Activated T-helper 17 cell treated with anti-CD3 and anti-CD28 coated beads, Interleukin-2, amount 50 U/mL, for 72 hours (primary cell): ENCODE measurements at regions not wholly inside any gene's neighbourhood (a gene's known extent, or its start where the extent isn't known, plus 50 kb on each side); places are given as distances from the start of the nearest gene placed in this dataset.

ENCODE experiments used
- ATAC-seq: fragments of 150-1000 bp; cut with Tn5 transposase; replicated peaks from 2 replicates; pipeline ENCODE4 v1.10.0; 2021; ENCODE audit warnings: mild to moderate bottlenecking, moderate library complexity
- H3K27ac Mint-ChIP-seq: one replicate; pipeline ENCODE4 v1.8.0; 2022; ENCODE audit warnings: mixed read lengths
- H3K27me3 Mint-ChIP-seq: one replicate; pipeline ENCODE4 v1.8.0; 2022; ENCODE audit warnings: mixed read lengths
- H3K36me3 Mint-ChIP-seq: one replicate; pipeline ENCODE4 v1.8.0; 2022; ENCODE audit warnings: low read depth, mild to moderate bottlenecking, mixed read lengths
- H3K4me1 Mint-ChIP-seq: one replicate; pipeline ENCODE4 v1.8.0; 2022; ENCODE audit warnings: mixed read lengths
- H3K4me3 Mint-ChIP-seq: one replicate; pipeline ENCODE4 v1.8.0; 2022; ENCODE audit warnings: mild to moderate bottlenecking, mixed read lengths
- H3K9me3 Mint-ChIP-seq: one replicate; pipeline ENCODE4 v1.8.0; 2022; ENCODE audit warnings: mixed read lengths

DNA sequence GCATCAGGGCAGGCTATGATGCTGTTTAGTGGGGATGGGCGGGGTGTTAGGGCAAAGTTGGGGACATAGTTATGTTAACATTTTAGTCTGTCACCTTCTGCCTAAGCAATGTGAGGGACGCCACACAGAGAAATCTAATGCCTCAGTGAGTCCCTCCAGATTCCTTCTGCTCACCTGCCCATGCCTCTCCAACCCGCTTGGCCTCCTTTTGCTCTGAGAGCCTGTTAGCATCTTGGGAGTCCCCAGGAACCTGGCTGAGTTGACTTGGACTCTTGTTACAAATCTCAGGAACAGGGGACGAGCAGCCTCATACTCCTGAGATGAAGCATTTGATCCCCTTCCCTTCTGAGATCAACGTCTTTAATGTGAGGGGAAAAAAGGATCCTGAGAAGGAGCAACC is 336.8 kb downstream of the CCSER2 start:
- Mint-ChIP-seq H3K9me3 (no peaks in the 10 kb centered on the region), H3K27ac (no peak overlapping the region), H3K36me3 (no peaks in the 10 kb centered on the region), H3K4me3 (no peak overlapping the region), H3K4me1 (no peaks in the 10 kb centered on the region), H3K27me3 (peaks cover 10% of the 10 kb centered on the region)
- no peak for ATAC-seq

DNA sequence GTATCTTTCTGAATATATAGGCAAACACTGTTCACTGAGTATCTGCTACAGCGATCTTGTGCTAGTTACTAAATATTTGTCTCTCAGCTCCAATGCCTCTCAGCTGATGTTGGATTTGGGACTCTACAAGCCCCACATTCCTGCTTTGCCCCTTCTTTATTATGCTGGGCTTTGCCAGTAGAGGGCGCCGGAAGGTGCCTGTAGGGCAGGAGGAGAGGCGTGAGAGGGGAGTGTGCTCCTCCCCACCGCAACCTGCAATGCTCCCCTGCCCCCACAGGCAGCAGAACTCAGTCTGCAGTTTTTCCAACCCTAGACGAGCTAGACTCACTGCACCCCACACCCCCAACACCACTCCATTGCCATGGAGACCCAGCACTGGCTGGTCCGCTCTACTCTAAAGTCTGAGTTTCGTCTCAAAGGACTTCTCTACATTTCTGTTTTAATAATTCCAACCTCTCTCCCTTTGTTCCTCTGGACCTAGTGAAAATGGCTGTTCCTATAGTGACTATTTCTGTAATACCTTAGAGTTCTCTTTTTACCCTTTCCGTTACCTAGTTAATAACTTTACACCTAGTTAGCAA is 337.6 kb downstream of the CCSER2 start:
- H3K4me1 Mint-ChIP-seq, result no peaks in the 10 kb centered on the region
- no peak for ATAC-seq
- peaks cover 9% of the 10 kb centered on the region for H3K27me3 Mint-ChIP-seq
- H3K36me3 Mint-ChIP-seq, result no peaks in the 10 kb centered on the region
- H3K27ac Mint-ChIP-seq, result no peak overlapping the region
- no peak overlapping the region for H3K4me3 Mint-ChIP-seq
- H3K9me3 Mint-ChIP-seq, result no peaks in the 10 kb centered on the region

DNA sequence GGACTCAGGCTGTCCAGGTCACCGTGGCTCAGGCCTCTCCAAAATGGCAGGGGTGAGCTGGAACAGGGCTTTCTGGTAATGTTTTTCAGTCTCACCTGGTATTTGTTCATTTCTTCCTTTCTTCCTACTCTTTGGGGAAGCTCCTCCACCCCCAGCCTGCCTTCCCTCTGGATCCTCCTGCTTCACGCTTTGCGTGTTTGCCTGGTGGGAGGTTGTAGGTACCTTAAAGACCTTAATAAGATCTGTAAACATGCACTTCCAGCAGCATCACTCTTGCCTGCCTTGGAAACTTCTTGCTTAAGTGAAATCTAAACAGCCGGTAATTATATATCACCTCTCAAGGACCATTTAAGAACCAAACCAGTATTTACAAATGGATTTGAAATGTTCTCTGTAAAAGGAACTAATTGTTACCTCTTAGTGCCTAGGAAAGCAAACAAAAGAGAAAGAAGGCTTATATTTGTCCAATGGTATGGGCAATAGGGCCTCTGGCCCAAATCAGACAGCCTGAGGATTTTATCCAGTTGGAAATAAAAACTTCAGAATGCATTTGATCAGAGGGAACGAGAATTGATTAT is 339.9 kb downstream of the CCSER2 start:
- Mint-ChIP-seq H3K4me1 (no peaks in the 10 kb centered on the region), H3K4me3 (no peak overlapping the region), H3K27me3 (peaks cover 9% of the 10 kb centered on the region), H3K9me3 (no peaks in the 10 kb centered on the region), H3K36me3 (no peaks in the 10 kb centered on the region), H3K27ac (no peak overlapping the region)
- no peak for ATAC-seq

DNA sequence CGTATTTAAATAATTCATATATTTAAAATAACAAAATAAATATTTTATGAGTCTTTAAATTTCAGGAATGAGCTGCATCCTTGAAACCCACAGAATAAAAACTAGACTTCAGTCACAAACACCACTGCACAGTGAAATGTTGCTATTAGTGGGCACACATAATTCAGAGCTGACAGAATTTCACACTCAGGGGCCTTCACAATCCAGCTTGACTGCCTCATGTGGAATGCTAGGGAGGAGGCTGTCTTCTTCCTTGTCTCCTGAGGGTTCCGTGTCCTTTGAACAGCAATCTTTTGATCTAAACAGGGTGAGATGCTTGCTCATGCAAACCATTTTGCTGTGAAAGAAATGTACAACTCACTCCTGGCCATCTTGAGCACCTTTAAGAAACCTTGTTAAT is 346.7 kb downstream of the CCSER2 start:
- no peak for ATAC-seq
- Mint-ChIP-seq H3K4me3 (no peak overlapping the region), H3K9me3 (no peaks in the 10 kb centered on the region), H3K4me1 (no peaks in the 10 kb centered on the region), H3K27me3 (peaks cover 3% of the 10 kb centered on the region), H3K27ac (no peak overlapping the region), H3K36me3 (no peaks in the 10 kb centered on the region)

DNA sequence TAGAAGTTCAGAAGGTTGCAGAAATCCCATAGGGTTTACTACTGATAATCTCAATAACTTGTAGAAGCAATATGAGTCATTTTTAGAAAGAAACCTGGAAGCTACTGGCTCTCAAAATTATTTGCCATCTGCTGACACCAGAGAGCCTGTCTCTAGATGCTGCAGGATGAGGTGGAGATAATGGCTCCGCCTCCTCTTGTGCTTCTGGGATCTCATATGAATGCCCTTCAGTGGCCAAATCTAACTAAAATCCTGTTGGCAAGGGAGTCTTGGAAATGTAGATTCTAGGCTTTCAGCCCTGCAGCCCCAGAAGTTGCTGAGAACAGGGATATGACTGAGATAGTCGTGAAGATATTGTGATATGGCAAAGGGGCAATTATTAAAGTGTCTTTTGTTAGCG is 348.1 kb downstream of the CCSER2 start:
- peaks cover 3% of the 10 kb centered on the region for H3K27me3 Mint-ChIP-seq
- no peaks in the 10 kb centered on the region for H3K36me3 Mint-ChIP-seq
- no peak overlapping the region for H3K4me3 Mint-ChIP-seq

DNA sequence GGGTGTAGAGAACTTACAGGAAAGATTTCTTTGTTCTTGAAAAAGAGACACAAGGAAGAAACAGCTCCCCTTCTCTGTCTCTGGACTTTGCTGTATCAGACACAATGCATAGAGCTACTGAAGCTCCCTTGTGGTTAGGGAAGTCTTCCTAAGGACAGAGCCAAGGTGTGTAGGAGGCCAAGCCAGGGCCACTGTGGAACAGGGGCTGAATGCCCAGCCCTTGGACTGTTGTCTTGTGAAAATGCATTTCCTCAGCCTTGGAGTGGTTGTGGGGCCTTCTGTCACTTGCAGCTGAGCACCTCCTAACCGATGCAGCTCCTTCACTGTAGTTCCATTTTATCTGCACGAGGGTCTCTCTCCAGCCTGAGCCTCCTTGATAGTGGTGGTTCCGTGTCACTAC is 353.4 kb downstream of the CCSER2 start:
- Mint-ChIP-seq H3K4me1 (no peaks in the 10 kb centered on the region), H3K27me3 (peaks cover 8% of the 10 kb centered on the region), H3K9me3 (no peaks in the 10 kb centered on the region), H3K36me3 (no peaks in the 10 kb centered on the region), H3K4me3 (no peak overlapping the region), H3K27ac (no peak overlapping the region)
- no peak for ATAC-seq

More for the DNA sequence above, 348.1 kb downstream of the CCSER2 start:
- Mint-ChIP-seq H3K27ac (no peak overlapping the region), H3K9me3 (no peaks in the 10 kb centered on the region), H3K4me1 (no peaks in the 10 kb centered on the region)
- no peak for ATAC-seq

DNA sequence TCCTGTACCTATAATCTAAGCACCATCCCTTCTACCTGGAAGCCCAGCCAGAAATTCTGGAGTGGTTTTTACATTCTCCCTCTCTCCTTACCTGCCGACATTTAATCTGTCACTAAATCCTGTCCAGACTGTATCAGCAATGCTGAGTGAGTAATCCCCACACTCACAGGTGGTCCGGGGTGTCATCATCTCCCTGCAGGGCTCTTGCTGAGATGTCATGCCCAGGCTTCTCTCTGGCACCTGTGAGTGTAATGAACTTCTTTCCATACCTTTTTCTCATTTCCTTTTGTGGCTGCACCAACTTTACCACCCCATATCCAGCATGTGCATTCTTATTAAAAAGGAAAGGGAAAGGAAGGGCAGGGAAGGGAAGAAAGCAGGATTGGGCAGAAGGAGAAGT is 355.2 kb downstream of the CCSER2 start:
- Mint-ChIP-seq H3K27ac (no peak overlapping the region), H3K4me3 (no peak overlapping the region), H3K27me3 (peaks cover 8% of the 10 kb centered on the region), H3K4me1 (no peaks in the 10 kb centered on the region), H3K36me3 (no peaks in the 10 kb centered on the region), H3K9me3 (no peaks in the 10 kb centered on the region)
- ATAC-seq, result no peak

DNA sequence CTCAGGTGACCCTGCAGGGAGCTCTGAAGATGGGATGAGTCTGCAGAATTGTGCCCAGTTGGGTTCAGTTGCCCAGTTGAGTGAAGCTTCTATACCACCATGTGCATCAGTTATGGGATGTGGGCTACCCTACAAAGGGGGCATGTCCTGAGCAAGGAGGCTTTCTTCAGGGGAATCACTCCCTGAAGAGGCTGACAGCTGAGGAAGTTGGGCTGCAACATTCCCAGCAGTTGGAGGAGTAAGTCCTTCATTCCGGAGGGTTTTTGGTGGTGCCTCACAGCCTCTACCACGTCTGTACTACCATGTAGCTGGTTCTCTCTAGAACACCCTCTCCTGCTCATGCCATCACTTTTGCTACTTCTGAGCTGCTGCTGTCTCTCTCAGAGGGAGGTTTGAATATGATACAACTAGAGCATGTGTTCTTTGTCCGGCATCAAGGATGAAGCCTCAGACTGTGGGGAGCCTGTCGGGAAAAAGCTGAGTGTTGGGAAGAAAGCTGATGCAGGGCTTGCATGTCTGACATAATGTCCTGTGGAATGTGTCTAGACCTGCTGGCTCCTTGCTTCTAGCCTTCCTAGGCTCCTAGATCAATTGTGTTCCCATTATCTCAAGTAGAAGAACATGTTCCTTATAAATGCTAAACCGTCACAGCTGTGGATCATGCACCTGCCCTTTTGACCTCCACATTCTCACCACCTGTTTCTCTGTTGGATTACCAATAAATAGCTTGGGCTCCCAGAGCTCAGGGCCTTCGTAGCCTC is 355.8 kb downstream of the CCSER2 start:
- Mint-ChIP-seq H3K4me3 (no peak overlapping the region), H3K27me3 (peaks cover 8% of the 10 kb centered on the region), H3K27ac (no peak overlapping the region), H3K36me3 (no peaks in the 10 kb centered on the region), H3K4me1 (no peaks in the 10 kb centered on the region), H3K9me3 (no peaks in the 10 kb centered on the region)
- no peak for ATAC-seq

DNA sequence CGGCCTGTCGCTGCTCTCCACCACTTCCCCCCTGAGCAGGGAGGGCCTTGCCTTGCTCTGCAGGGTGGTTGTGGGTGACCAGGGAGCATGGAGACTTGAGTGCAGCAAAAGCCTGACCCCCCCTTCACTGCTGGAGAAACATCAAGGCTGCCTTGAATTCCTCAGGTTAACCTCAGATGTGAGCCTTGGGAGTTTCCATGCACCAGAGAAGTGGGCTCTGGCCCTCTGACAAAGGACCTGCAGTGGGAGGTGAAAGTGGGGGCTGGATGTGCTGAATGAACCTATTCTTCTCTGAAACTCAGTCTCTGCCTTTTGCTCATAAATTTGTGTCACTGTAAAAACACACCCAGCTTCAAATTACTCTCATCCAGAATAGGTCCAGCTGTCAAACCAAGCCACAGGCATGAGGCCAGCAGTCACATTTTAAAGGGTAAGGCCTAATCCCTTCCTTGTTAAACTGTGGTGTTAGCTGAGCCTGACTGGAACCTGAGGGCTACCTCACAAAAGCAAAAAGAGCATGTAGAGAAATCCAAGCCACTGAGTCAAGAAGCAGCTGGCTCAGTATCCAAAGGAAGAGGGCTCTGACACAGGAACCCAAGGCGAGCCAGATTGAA is 356.8 kb downstream of the CCSER2 start:
- H3K27me3 Mint-ChIP-seq, result peaks cover 8% of the 10 kb centered on the region
- no peak for ATAC-seq
- H3K9me3 Mint-ChIP-seq, result no peaks in the 10 kb centered on the region
- H3K36me3 Mint-ChIP-seq, result no peaks in the 10 kb centered on the region
- no peak overlapping the region for H3K4me3 Mint-ChIP-seq
- H3K27ac Mint-ChIP-seq, result no peak overlapping the region
- no peaks in the 10 kb centered on the region for H3K4me1 Mint-ChIP-seq

DNA sequence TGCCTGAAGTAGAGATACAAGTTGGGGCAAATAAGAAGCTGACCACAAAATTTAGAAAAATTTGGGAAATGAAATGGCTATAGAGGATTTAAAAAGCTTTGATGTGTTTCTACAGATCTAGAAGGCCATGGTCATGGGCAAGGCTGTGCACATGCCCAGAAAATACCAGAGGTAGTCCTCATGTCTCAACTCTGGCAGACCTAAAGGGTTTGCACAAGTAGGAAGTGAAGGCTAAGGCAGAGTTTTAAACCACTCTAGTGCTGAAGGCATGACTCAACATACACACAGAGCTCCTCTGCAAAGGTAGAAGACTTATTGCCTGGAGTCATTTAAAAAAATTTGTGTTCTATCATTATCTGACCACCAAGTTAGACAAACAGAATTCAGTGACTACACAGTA is 364.6 kb downstream of the CCSER2 start:
- Mint-ChIP-seq H3K4me1 (no peaks in the 10 kb centered on the region), H3K36me3 (no peaks in the 10 kb centered on the region), H3K27me3 (no peaks in the 10 kb centered on the region), H3K9me3 (no peaks in the 10 kb centered on the region), H3K27ac (no peak overlapping the region), H3K4me3 (no peak overlapping the region)
- no peak for ATAC-seq

DNA sequence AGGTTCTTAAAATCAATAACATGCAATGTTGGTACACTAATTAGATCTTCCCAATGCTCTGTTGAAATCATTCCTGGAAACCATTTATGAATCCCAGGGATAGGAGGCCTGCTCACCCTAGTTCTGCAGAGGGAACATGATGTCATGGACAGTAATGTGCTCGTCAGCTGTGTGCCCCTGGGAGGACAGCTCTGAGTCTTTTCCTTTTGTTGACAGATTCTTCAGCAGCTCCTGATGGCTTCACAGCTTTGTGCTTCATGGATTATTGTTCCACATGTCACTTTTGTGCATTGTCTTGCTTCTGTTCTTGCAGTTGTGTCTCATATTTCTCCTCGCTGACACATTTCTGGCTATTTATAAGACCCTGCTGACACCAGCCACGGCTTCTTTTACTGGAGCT is 367.5 kb downstream of the CCSER2 start:
- no peak overlapping the region for H3K4me3 Mint-ChIP-seq
- no peak overlapping the region for H3K27ac Mint-ChIP-seq
- ATAC-seq, result no peak
- no peaks in the 10 kb centered on the region for H3K9me3 Mint-ChIP-seq
- no peaks in the 10 kb centered on the region for H3K36me3 Mint-ChIP-seq
- H3K4me1 Mint-ChIP-seq, result no peaks in the 10 kb centered on the region
- H3K27me3 Mint-ChIP-seq, result peaks cover 3% of the 10 kb centered on the region

DNA sequence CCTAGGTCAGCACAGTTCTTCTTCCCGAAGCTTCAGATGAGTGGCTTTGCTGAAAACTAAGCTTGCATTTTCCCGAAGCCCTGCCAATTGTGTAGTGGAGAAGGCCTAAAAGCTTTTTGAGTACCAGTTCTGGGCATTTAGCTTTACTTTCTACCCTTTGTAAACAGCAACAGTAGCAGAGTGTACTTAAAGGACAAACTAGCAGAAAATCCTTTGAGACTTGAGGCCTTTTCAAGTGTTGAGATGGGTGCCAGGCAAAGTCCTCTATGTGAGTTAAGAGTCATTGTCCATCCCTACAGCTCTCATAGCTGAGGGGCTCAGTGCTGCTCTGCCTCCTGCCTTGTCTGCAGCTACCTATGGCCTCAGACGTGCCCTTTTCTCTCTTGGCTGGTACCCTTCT is 368.2 kb downstream of the CCSER2 start:
- no peak overlapping the region for H3K27ac Mint-ChIP-seq

DNA sequence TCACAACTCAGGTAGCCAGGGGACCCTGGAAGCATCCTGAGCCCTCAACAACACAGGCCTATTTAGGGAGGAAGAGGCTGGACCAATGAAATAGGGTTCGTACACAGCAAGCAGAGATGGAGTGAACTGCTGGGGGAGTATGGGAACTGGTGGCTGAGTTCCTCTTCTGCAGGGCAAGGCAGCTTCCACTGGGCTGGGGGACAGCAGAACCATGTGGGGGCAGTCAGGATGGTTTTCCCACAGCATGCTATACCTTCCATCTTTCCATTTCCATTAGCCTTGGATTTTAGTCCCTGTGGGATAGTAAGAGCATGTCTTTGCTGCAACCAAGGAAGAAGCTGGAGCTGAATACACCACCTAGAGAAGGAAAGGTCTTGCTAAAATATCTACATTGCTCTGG is 370.6 kb downstream of the CCSER2 start:
- H3K36me3 Mint-ChIP-seq, result no peaks in the 10 kb centered on the region
- H3K4me1 Mint-ChIP-seq, result no peaks in the 10 kb centered on the region
- peaks cover 3% of the 10 kb centered on the region for H3K27me3 Mint-ChIP-seq
- no peak for ATAC-seq
- H3K27ac Mint-ChIP-seq, result no peak overlapping the region
- no peaks in the 10 kb centered on the region for H3K9me3 Mint-ChIP-seq
- no peak overlapping the region for H3K4me3 Mint-ChIP-seq

More for the DNA sequence above, 368.2 kb downstream of the CCSER2 start:
- Mint-ChIP-seq H3K27me3 (peaks cover 3% of the 10 kb centered on the region), H3K9me3 (no peaks in the 10 kb centered on the region), H3K4me1 (no peaks in the 10 kb centered on the region), H3K4me3 (no peak overlapping the region), H3K36me3 (no peaks in the 10 kb centered on the region)
- ATAC-seq, result no peak

DNA sequence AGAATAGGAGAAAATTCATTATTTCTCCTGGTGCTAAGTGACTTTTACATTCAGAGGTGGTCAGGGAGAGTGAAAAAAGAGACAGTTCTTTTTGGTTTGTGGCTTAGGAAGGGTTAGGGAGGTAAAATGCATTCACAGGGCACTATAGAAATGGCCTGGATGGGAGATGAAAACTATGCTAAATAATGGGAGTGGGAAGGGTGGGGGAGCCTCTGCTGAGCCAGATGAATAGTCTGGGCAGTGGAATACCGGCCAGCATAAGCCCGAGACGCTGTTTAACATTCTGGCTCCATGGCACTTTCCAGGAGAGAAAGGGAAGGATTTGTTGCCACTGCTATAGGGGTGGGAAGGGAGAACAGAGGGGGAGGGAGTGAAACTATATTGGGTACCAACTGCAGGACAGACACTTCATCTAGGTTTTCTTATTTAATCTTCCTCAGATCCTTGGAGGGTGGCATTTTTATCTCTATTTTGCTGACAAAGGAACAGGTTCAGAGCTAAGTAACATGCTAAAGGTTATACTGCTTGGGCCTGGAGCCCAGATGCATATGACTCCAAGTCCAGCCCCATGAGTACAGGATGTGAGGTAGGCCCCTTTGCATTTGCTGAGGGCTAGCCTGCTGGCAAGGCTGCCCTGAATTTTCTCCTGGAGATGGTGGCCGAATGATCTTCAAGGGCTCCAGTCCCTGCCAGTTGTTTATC is 372.4 kb downstream of the CCSER2 start:
- H3K36me3 Mint-ChIP-seq, result no peaks in the 10 kb centered on the region
- H3K27me3 Mint-ChIP-seq, result peaks cover 3% of the 10 kb centered on the region
- H3K9me3 Mint-ChIP-seq, result no peaks in the 10 kb centered on the region
- no peaks in the 10 kb centered on the region for H3K4me1 Mint-ChIP-seq
- H3K27ac Mint-ChIP-seq, result no peak overlapping the region
- ATAC-seq, result no peak
- no peak overlapping the region for H3K4me3 Mint-ChIP-seq

DNA sequence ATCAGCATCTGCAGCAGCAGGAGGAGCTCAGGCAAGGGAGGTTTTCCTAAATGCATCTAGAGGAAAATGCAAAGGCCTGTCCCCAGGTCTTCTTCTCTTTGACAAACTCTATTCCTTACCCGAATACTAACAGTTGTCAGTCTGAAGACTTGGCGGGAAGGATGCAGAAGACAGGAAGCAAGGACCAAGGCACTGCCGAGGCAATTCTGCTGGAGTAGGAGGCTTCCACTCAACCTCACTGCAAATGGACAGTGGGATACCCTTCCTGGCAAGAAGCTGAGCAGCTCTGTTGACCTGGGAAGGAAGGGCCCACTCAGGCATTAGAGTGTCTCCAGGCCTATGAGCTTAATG is 373.0 kb downstream of the CCSER2 start:
- H3K4me1 Mint-ChIP-seq, result no peaks in the 10 kb centered on the region
- H3K4me3 Mint-ChIP-seq, result no peak overlapping the region
- no peaks in the 10 kb centered on the region for H3K36me3 Mint-ChIP-seq
- H3K27ac Mint-ChIP-seq, result no peak overlapping the region
- no peak for ATAC-seq
- H3K27me3 Mint-ChIP-seq, result peaks cover 3% of the 10 kb centered on the region
- no peaks in the 10 kb centered on the region for H3K9me3 Mint-ChIP-seq
